Globus pallidus (tissue), 1 donor: ENCODE measurements at regions not wholly inside any gene's neighbourhood (a gene's known extent, or its start where the extent isn't known, plus 50 kb on each side); places are given as distances from the start of the nearest gene placed in this dataset.
A peak's percentile ranks its signal among the peaks of the same experiment; 100 is the strongest.

Experiments
- DNase-seq: peaks from one replicate; pipeline ENCODE4 v3.0.0-alpha.2; 2015; ENCODE audit warnings: low spot score

- no peak for DNase-seq
These were observed 289.1 kb upstream of the ITGA1 start for GRCh38 chr5:52498607-52499006.

GRCh38 chr5:52502460-52502999 lies 285.2 kb upstream of the ITGA1 start:
- DNase-seq, result no peak

GRCh38 chr5:52504584-52505240 lies 283.0 kb upstream of the ITGA1 start:
- no peak for DNase-seq

- DNase-seq, result no peak
These were observed 270.0 kb upstream of the ITGA1 start for GRCh38 chr5:52517667-52518066.

GRCh38 chr5:52520171-52520570 lies 267.5 kb upstream of the ITGA1 start:
- DNase-seq, result no peak

GRCh38 chr5:52521236-52521635 lies 266.5 kb upstream of the ITGA1 start:
- no peak for DNase-seq

GRCh38 chr5:52523701-52524100 lies 264.0 kb upstream of the ITGA1 start:
- no peak for DNase-seq

GRCh38 chr5:52531105-52531504 lies 256.6 kb upstream of the ITGA1 start:
- no peak for DNase-seq

GRCh38 chr5:52543594-52543993 lies 244.1 kb upstream of the ITGA1 start:
- DNase-seq, result no peak

- DNase-seq, result no peak
These were observed 243.0 kb upstream of the ITGA1 start for GRCh38 chr5:52544738-52545137.

- DNase-seq, result no peak
These were observed 233.4 kb upstream of the ITGA1 start for GRCh38 chr5:52554293-52554692.

GRCh38 chr5:52560366-52560765 lies 227.3 kb upstream of the ITGA1 start:
- peak; percentile 37 for DNase-seq

- no peak for DNase-seq
These were observed 225.2 kb upstream of the ITGA1 start for GRCh38 chr5:52562473-52562872.

GRCh38 chr5:52564587-52564986 lies 223.1 kb upstream of the ITGA1 start:
- DNase-seq, result no peak

GRCh38 chr5:52577546-52577945 lies 210.2 kb upstream of the ITGA1 start:
- DNase-seq, result no peak

- DNase-seq, result no peak
These were observed 208.3 kb upstream of the ITGA1 start for GRCh38 chr5:52579391-52579790.

GRCh38 chr5:52580921-52581320 lies 206.8 kb upstream of the ITGA1 start:
- no peak for DNase-seq

GRCh38 chr5:52582313-52582712 lies 205.4 kb upstream of the ITGA1 start:
- no peak for DNase-seq

GRCh38 chr5:52587131-52587530 lies 200.6 kb upstream of the ITGA1 start:
- DNase-seq, result no peak

- DNase-seq, result no peak
These were observed 190.1 kb upstream of the ITGA1 start for GRCh38 chr5:52597625-52598024.

GRCh38 chr5:52598968-52599367 lies 188.7 kb upstream of the ITGA1 start:
- no peak for DNase-seq

- no peak for DNase-seq
These were observed 183.8 kb upstream of the ITGA1 start for GRCh38 chr5:52603778-52604554.
